Endodermal cell (in vitro differentiated cells): ENCODE measurements at regions not wholly inside any gene's neighbourhood (a gene's known extent, or its start where the extent isn't known, plus 50 kb on each side); places are given as distances from the start of the nearest gene placed in this dataset.

Experiments used
- DNase-seq: peaks from one replicate; pipeline ENCODE4 v3.0.0-alpha.2; 2017
- H3K27ac ChIP-seq: 2 replicates; pipeline ENCODE4 v1.5.1; 2013; ENCODE audit warnings: mild to moderate bottlenecking, low read depth, low read length, moderate library complexity
- H3K27me3 ChIP-seq: 2 replicates; pipeline ENCODE4 v1.6.1; 2013; ENCODE audit warnings: mild to moderate bottlenecking, low read length, moderate library complexity; ENCODE audit not compliant: insufficient read depth, control insufficient read depth, poor library complexity, severe bottlenecking
- H3K36me3 ChIP-seq: 2 replicates; pipeline ENCODE4 v1.7.0; 2013; ENCODE audit warnings: mild to moderate bottlenecking, low read length, moderate library complexity; ENCODE audit not compliant: control insufficient read depth, insufficient read depth
- H3K4me1 ChIP-seq: one replicate; pipeline ENCODE4 v1.7.0; 2013; ENCODE audit warnings: low read length; ENCODE audit not compliant: control insufficient read depth, insufficient read depth
- H3K4me3 ChIP-seq: 2 replicates; pipeline ENCODE4 v1.5.1; 2013; ENCODE audit warnings: mild to moderate bottlenecking, low read length, moderate library complexity
- H3K9ac ChIP-seq: 2 replicates; pipeline ENCODE4 v1.6.1; 2013; ENCODE audit warnings: mild to moderate bottlenecking, low read length, moderate library complexity; ENCODE audit not compliant: poor library complexity, severe bottlenecking; ENCODE audit errors: extremely low read depth
- H3K9me3 ChIP-seq: 2 replicates; pipeline ENCODE4 v1.6.1; 2013; ENCODE audit warnings: mild to moderate bottlenecking, low read length, moderate library complexity; ENCODE audit not compliant: control insufficient read depth
- H3K27ac Mint-ChIP-seq: 2 replicates; pipeline ENCODE4 v1.8.0; 2020; ENCODE audit warnings: mixed read lengths
- H3K27me3 Mint-ChIP-seq: 2 replicates; pipeline ENCODE4 v1.8.0; 2021; ENCODE audit warnings: mild to moderate bottlenecking, mixed read lengths; ENCODE audit not compliant: insufficient read depth
- H3K36me3 Mint-ChIP-seq: 2 replicates; pipeline ENCODE4 v1.8.0; 2020; ENCODE audit warnings: low read depth, mixed read lengths
- H3K4me1 Mint-ChIP-seq: 2 replicates; pipeline ENCODE4 v1.8.0; 2020; ENCODE audit warnings: mixed read lengths
- H3K4me3 Mint-ChIP-seq: 2 replicates; pipeline ENCODE4 v1.8.0; 2020; ENCODE audit warnings: mild to moderate bottlenecking, moderate library complexity, mixed read lengths
- H3K9me3 Mint-ChIP-seq: 2 replicates; pipeline ENCODE4 v1.8.0; 2020; ENCODE audit warnings: mild to moderate bottlenecking, mixed read lengths
- WGBS, 2 experiments: methylation state at CpG; one replicate each; pipeline versions ENCODE4 v1.1.5 to v1.1.7; 2013; ENCODE audit warnings: missing lambda C conversion rate in 2 of 2, mixed read lengths in 1 of 2; ENCODE audit not compliant: insufficient coverage in 1 of 2, insufficient read length in 1 of 2; 5-methylcytosine and 5-hydroxymethylcytosine counted together
- TF ChIP-seq, protein P1 (sequence below): fragments of 200-600 bp; sonication (generic); conservative IDR thresholded peaks from 2 replicates; pipeline ENCODE4 v1.5.0; 2021; ENCODE audit warnings: antibody characterized with exemption, mild to moderate bottlenecking

GRCh38 chr17:63116228-63116627, 150.2 kb downstream of the TANC2 start:
- TF ChIP-seq, protein P1, sequence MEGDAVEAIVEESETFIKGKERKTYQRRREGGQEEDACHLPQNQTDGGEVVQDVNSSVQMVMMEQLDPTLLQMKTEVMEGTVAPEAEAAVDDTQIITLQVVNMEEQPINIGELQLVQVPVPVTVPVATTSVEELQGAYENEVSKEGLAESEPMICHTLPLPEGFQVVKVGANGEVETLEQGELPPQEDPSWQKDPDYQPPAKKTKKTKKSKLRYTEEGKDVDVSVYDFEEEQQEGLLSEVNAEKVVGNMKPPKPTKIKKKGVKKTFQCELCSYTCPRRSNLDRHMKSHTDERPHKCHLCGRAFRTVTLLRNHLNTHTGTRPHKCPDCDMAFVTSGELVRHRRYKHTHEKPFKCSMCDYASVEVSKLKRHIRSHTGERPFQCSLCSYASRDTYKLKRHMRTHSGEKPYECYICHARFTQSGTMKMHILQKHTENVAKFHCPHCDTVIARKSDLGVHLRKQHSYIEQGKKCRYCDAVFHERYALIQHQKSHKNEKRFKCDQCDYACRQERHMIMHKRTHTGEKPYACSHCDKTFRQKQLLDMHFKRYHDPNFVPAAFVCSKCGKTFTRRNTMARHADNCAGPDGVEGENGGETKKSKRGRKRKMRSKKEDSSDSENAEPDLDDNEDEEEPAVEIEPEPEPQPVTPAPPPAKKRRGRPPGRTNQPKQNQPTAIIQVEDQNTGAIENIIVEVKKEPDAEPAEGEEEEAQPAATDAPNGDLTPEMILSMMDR, result peak; percentile 77
- Histone ChIP-seq H3K4me3 (no peak overlapping the region), H3K36me3 (no peaks in the 10 kb centered on the region), H3K4me1 (no peaks in the 10 kb centered on the region), H3K27me3 (no peaks in the 10 kb centered on the region), H3K9me3 (no peaks in the 10 kb centered on the region), H3K9ac (no peak overlapping the region), H3K27ac (no peak overlapping the region)
- no peaks in the 10 kb centered on the region for H3K27me3 Mint-ChIP-seq
- H3K4me3 Mint-ChIP-seq, result no peak overlapping the region
- peaks cover 4% of the 10 kb centered on the region for H3K4me1 Mint-ChIP-seq
- no peaks in the 10 kb centered on the region for H3K9me3 Mint-ChIP-seq
- H3K27ac Mint-ChIP-seq, result no peak overlapping the region
- 65 to 77% methylated on average over 3 to 4 of the region's 4 CpGs for WGBS, 2 experiments
- no peaks in the 10 kb centered on the region for H3K36me3 Mint-ChIP-seq
- DNase-seq, result peak; percentile 61

DNA sequence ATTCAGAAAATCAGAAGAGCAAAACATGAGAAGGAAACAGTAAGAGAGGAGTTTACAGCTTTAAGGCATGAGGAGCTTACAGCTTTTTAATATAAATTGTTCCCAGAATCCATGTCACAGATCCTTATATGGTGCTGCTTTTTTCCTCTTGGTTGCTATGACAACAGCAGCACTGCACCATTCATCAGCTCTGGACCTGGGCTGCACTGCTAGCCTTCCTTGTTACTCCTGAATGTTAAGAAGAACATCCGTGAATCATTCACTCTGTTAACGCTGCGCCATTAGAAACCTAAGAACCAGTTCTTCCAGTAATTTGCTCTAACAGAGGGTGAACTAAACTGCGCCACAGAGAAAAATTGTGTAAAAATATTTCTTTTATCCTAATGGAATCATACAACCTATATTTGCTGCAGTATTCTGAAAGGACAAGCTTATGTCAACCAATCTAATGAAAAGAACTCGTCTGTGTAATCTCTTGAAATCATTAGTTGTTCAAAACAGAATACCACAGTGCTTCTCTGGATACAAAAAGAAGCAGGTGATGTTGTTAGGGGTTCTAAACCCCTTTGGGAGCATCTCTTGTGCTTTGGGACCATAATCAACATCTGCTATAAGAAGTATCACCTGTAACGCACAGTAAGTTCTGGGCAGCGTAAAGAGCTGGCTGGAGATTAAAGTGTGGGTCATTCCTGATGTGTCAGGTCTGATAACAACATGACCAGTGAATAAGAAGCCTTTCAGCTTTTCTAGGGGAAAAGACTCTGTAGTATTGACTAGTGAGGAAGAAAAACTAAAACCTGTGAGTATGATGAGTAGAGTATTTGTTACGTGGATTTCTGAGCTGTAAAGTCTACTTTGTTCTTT, 151.2 kb downstream of the TANC2 start:
- Histone ChIP-seq H3K9me3 (no peaks in the 10 kb centered on the region), H3K27ac (peak overlapping the region; percentile 50), H3K4me1 (no peaks in the 10 kb centered on the region), H3K4me3 (no peak overlapping the region), H3K36me3 (no peaks in the 10 kb centered on the region), H3K9ac (no peak overlapping the region), H3K27me3 (no peaks in the 10 kb centered on the region)
- Mint-ChIP-seq H3K4me1 (peaks cover under 1% of the 10 kb centered on the region), H3K36me3 (no peaks in the 10 kb centered on the region), H3K9me3 (no peaks in the 10 kb centered on the region), H3K27ac (no peak overlapping the region), H3K27me3 (no peaks in the 10 kb centered on the region), H3K4me3 (no peak overlapping the region)
- TF ChIP-seq, protein P1, result no peak
- no peak for DNase-seq
- WGBS, 2 experiments, result 84 to 92% methylated on average over 7 to 8 of the region's 8 CpGs

GRCh38 chr17:63120406-63120805, 154.4 kb downstream of the TANC2 start:
- no peak overlapping the region for H3K27ac ChIP-seq
- H3K9me3 ChIP-seq, result no peaks in the 10 kb centered on the region
- no peaks in the 10 kb centered on the region for H3K27me3 ChIP-seq
- no peaks in the 10 kb centered on the region for H3K4me1 ChIP-seq
- Mint-ChIP-seq H3K36me3 (no peaks in the 10 kb centered on the region), H3K27me3 (no peaks in the 10 kb centered on the region), H3K27ac (no peak overlapping the region), H3K9me3 (no peaks in the 10 kb centered on the region), H3K4me1 (no peaks in the 10 kb centered on the region), H3K4me3 (no peak overlapping the region)
- no peaks in the 10 kb centered on the region for H3K36me3 ChIP-seq
- no peak overlapping the region for H3K4me3 ChIP-seq
- 100% methylated on average over 2 of the region's 2 CpGs; no CpG with 5 or more reads in 1 of the 2 experiments for WGBS, 2 experiments
- no peak for DNase-seq
- TF ChIP-seq, protein P1, result no peak
- no peak overlapping the region for H3K9ac ChIP-seq
